Fibroblast of the aortic adventitia (primary cell): ENCODE measurements at regions not wholly inside any gene's neighbourhood (a gene's known extent, or its start where the extent isn't known, plus 50 kb on each side); places are given as distances from the start of the nearest gene placed in this dataset.

Experiments used
- DNase-seq: peaks from one replicate; pipeline ENCODE4 v3.0.0-alpha.2; 2010; ENCODE audit warnings: low read depth
- H3K4me3 ChIP-seq: 2 replicates; pipeline ENCODE4 v1.5.1; 2011; ENCODE audit warnings: low read depth, mild to moderate bottlenecking, control low read depth, low read length, moderate library complexity
- CTCF ChIP-seq: IDR thresholded peaks from 2 replicates; pipeline ENCODE4 v1.5.1; 2011; ENCODE audit warnings: mild to moderate bottlenecking, low read length, control low read depth, inconsistent platforms; ENCODE audit not compliant: insufficient read depth

GRCh38 chr2:46841621-46842020 is 74.0 kb downstream of the MCFD2 start:
- no peak overlapping the region for H3K4me3 ChIP-seq
- TF ChIP-seq CTCF, result no peak
- no peak for DNase-seq

GRCh38 chr2:46839045-46839444 is 76.6 kb downstream of the MCFD2 start:
- DNase-seq, result no peak
- no peak for TF ChIP-seq CTCF
- no peak overlapping the region for H3K4me3 ChIP-seq

- H3K4me3 ChIP-seq, result no peak overlapping the region
- DNase-seq, result no peak
- no peak for TF ChIP-seq CTCF
These were observed 77.9 kb downstream of the MCFD2 start for GRCh38 chr2:46837704-46838103.

- TF ChIP-seq CTCF, result no peak
- no peak for DNase-seq
- H3K4me3 ChIP-seq, result no peak overlapping the region
These were observed 78.5 kb downstream of the MCFD2 start for GRCh38 chr2:46837112-46837454.

- H3K4me3 ChIP-seq, result no peak overlapping the region
- TF ChIP-seq CTCF, result no peak
- peak; percentile 48 for DNase-seq
These were observed 79.1 kb downstream of the MCFD2 start for GRCh38 chr2:46836295-46837111.

GRCh38 chr2:46835520-46835919 is 80.1 kb downstream of the MCFD2 start:
- no peak for TF ChIP-seq CTCF
- H3K4me3 ChIP-seq, result no peak overlapping the region
- DNase-seq, result no peak

GRCh38 chr2:46832543-46832942 is 83.1 kb downstream of the MCFD2 start:
- TF ChIP-seq CTCF, result no peak
- DNase-seq, result no peak
- no peak overlapping the region for H3K4me3 ChIP-seq
